ENCODE measurements at regions not wholly inside any gene's neighbourhood (a gene's known extent, or its start where the extent isn't known, plus 50 kb on each side); places are given as distances from the start of the nearest gene placed in this dataset.
"Not testable (repeated sequence)": the region's sequence is repeated elsewhere in the genome, so short reads cannot be mapped to it uniquely, and the experiment has no call there.

- intact Hi-C loops (cut with micrococcal nuclease): no loop called here
- no peaks in the 10 kb centered on the region for H3K4me1 Mint-ChIP-seq (ENCODE audit: low read depth)
- H3K27ac Mint-ChIP-seq: no peak overlapping the region
- H3K27me3 Mint-ChIP-seq: no peaks in the 10 kb centered on the region
- H3K36me3 Mint-ChIP-seq (ENCODE audit: low read depth): no peaks in the 10 kb centered on the region
- H3K9me3 Mint-ChIP-seq: no peaks in the 10 kb centered on the region
- no peak overlapping the region for H3K4me3 Mint-ChIP-seq
Measured at GRCh38 chr14:65847075-65847847, 434.7 kb downstream of the FUT8 start.

DNA sequence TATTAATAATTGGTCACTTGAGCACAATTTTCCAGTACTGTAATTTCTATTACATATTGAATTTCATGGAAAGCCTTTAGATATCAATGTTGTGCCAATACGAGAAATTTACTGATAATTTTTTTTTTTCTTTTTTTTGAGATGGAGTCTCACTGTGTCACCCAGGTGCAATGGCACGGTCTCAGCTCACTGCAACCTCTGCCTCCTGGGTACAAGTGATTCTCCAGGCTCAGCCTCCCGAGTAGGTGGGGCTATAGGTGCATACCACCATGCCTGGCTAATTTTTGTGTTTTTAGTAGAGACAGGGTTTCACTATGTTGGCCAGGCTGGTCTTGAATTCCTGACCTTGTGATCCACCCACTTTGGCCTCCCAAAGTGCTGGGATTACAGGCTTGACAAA is 435.4 kb downstream of the FUT8 start:
- H3K36me3 Mint-ChIP-seq (ENCODE audit: low read depth); intact Hi-C loops (cut with micrococcal nuclease); H3K9me3 Mint-ChIP-seq; H3K4me3 Mint-ChIP-seq; H3K27me3 Mint-ChIP-seq; H3K27ac Mint-ChIP-seq; H3K4me1 Mint-ChIP-seq (ENCODE audit: low read depth): not testable (repeated sequence)

- Mint-ChIP-seq H3K36me3 (ENCODE audit: low read depth) (no peaks in the 10 kb centered on the region), H3K27ac (no peak overlapping the region), H3K9me3 (no peaks in the 10 kb centered on the region), H3K27me3 (no peaks in the 10 kb centered on the region), H3K4me3 (no peak overlapping the region), H3K4me1 (ENCODE audit: low read depth) (no peaks in the 10 kb centered on the region)
- intact Hi-C loops (cut with micrococcal nuclease): no loop called here
Measured at GRCh38 chr14:65849091-65849490, 436.6 kb downstream of the FUT8 start.

- Mint-ChIP-seq H3K36me3 (ENCODE audit: low read depth) (no peaks in the 10 kb centered on the region), H3K9me3 (no peaks in the 10 kb centered on the region), H3K4me1 (ENCODE audit: low read depth) (no peaks in the 10 kb centered on the region), H3K27me3 (no peaks in the 10 kb centered on the region), H3K4me3 (no peak overlapping the region), H3K27ac (no peak overlapping the region)
- intact Hi-C loops (cut with micrococcal nuclease): no loop called here
Measured at GRCh38 chr14:65849558-65849957, 437.0 kb downstream of the FUT8 start.

DNA sequence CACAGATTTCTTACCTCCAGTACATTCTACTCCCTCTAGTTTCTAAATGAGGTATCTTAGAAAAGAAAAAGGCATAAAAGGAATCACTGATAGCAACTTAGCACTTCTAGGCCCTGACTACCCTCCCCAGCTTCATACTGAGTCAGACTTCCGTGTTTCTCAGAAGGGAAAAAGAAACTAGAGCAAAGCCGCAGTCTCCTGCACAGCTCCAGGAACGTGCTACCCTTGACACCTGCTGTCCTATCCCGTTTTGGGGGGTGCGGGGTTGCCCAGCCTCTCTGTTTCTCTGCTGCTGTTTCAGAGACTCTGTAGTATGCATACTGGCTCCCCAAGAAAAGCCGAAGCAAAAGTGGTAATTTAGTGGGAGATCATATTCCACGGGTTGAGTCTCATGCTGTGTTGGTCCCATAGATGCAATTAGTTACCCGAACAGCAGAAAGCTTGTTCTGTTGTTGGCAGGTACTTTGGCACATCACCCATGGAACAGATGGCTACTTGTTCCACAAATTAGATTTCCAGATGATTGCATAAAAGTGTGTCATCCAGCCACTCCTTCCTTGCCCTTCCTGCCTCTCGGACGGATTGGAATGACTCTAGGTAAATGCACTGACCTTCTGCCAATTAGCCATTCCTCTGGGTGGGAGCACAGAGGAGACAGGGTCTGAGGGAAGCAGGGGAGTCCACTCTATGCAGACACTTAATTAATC is 438.1 kb downstream of the FUT8 start:
- H3K9me3 Mint-ChIP-seq: no peaks in the 10 kb centered on the region
- H3K36me3 Mint-ChIP-seq (ENCODE audit: low read depth): no peaks in the 10 kb centered on the region
- no peak overlapping the region for H3K27ac Mint-ChIP-seq
- intact Hi-C loops (cut with micrococcal nuclease): no loop called here
- H3K4me1 Mint-ChIP-seq (ENCODE audit: low read depth): no peaks in the 10 kb centered on the region
- no peaks in the 10 kb centered on the region for H3K27me3 Mint-ChIP-seq
- no peak overlapping the region for H3K4me3 Mint-ChIP-seq

- no peaks in the 10 kb centered on the region for H3K36me3 Mint-ChIP-seq (ENCODE audit: low read depth)
- no peak overlapping the region for H3K4me3 Mint-ChIP-seq
- no peaks in the 10 kb centered on the region for H3K4me1 Mint-ChIP-seq (ENCODE audit: low read depth)
- H3K9me3 Mint-ChIP-seq: no peaks in the 10 kb centered on the region
- no peak overlapping the region for H3K27ac Mint-ChIP-seq
- no peaks in the 10 kb centered on the region for H3K27me3 Mint-ChIP-seq
- intact Hi-C loops (cut with micrococcal nuclease): no loop called here
Measured at GRCh38 chr14:65852689-65853088, 440.2 kb downstream of the FUT8 start.

DNA sequence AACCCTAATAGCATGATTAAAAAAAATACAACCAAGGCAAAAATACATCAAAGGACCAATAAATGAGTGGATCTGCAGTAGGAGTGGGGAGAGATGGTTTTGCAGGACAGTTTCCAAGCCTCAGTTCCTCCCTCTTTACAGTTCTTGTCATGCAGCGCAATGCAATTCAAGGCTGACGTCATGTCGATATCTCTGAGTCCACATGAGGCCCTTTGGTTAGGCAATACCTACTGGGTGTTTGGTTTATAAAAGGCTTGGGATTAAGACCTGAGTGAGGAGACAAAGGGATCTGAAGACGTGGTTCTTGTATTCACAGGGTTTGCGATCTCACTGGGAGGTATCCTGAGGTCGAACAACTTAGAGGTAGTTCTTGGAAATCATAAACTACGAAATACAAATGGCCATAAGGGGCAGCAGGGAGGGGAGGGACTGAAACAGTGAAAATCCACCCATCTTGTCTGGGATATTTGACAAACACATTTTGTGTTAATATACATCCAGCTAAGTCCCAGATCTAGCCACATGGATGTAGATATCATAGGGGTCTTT is 441.0 kb downstream of the FUT8 start:
- H3K9me3 Mint-ChIP-seq: no peaks in the 10 kb centered on the region
- no peaks in the 10 kb centered on the region for H3K4me1 Mint-ChIP-seq (ENCODE audit: low read depth)
- no peaks in the 10 kb centered on the region for H3K36me3 Mint-ChIP-seq (ENCODE audit: low read depth)
- intact Hi-C loops (cut with micrococcal nuclease): no loop called here
- H3K27me3 Mint-ChIP-seq: no peaks in the 10 kb centered on the region
- no peak overlapping the region for H3K4me3 Mint-ChIP-seq
- H3K27ac Mint-ChIP-seq: no peak overlapping the region

- Mint-ChIP-seq H3K9me3 (no peaks in the 10 kb centered on the region), H3K36me3 (ENCODE audit: low read depth) (no peaks in the 10 kb centered on the region), H3K27ac (no peak overlapping the region), H3K4me1 (ENCODE audit: low read depth) (no peaks in the 10 kb centered on the region), H3K27me3 (no peaks in the 10 kb centered on the region), H3K4me3 (no peak overlapping the region)
- intact Hi-C loops (cut with micrococcal nuclease): no loop called here
Measured at GRCh38 chr14:65854215-65854614, 441.7 kb downstream of the FUT8 start.

DNA sequence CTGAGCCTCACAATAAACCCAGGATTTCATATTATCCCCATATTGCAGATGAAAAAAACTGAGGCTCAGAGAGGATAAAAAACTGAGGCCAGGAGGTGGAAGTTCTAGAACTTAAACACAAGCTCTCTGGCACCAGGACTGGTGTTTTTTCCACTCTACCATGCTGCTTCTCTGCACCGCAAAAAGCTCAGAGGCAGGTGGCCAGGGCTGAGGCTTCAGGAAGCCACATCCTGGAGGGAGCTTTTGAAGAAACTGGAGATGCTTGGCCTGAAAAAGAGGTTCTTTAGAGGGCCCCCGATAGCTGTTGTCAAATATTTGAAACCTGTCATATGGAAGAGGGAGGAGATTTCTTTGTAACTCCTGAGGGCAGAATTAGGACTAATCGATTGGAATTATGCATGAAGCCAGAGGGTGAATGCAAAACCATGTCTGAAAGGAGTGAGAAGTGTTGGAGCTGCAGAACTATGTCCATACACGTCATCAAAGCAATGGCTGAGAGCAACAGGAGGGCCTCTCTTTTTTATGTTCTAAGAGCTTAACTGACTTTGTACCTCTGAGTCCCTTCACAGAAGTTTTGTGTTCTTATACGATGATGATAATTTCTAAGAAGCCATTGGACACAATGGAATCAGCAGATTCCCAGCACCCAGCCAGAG is 448.6 kb downstream of the FUT8 start:
- H3K36me3 Mint-ChIP-seq (ENCODE audit: low read depth): no peaks in the 10 kb centered on the region
- H3K9me3 Mint-ChIP-seq: no peaks in the 10 kb centered on the region
- no peaks in the 10 kb centered on the region for H3K27me3 Mint-ChIP-seq
- no peak overlapping the region for H3K4me3 Mint-ChIP-seq
- H3K4me1 Mint-ChIP-seq (ENCODE audit: low read depth): no peaks in the 10 kb centered on the region
- H3K27ac Mint-ChIP-seq: no peak overlapping the region
- intact Hi-C loops (cut with micrococcal nuclease): no loop called here

GRCh38 chr14:65864549-65864948 is 452.0 kb downstream of the FUT8 start:
- Mint-ChIP-seq H3K27ac (no peak overlapping the region), H3K36me3 (ENCODE audit: low read depth) (no peaks in the 10 kb centered on the region), H3K4me3 (no peak overlapping the region), H3K9me3 (no peaks in the 10 kb centered on the region), H3K27me3 (no peaks in the 10 kb centered on the region), H3K4me1 (ENCODE audit: low read depth) (no peaks in the 10 kb centered on the region)
- intact Hi-C loops (cut with micrococcal nuclease): no loop called here

GRCh38 chr14:65864984-65865383 is 452.5 kb downstream of the FUT8 start:
- no peaks in the 10 kb centered on the region for H3K36me3 Mint-ChIP-seq (ENCODE audit: low read depth)
- intact Hi-C loops (cut with micrococcal nuclease): no loop called here
- no peak overlapping the region for H3K4me3 Mint-ChIP-seq
- H3K9me3 Mint-ChIP-seq: no peaks in the 10 kb centered on the region
- no peaks in the 10 kb centered on the region for H3K4me1 Mint-ChIP-seq (ENCODE audit: low read depth)
- no peaks in the 10 kb centered on the region for H3K27me3 Mint-ChIP-seq
- H3K27ac Mint-ChIP-seq: no peak overlapping the region

DNA sequence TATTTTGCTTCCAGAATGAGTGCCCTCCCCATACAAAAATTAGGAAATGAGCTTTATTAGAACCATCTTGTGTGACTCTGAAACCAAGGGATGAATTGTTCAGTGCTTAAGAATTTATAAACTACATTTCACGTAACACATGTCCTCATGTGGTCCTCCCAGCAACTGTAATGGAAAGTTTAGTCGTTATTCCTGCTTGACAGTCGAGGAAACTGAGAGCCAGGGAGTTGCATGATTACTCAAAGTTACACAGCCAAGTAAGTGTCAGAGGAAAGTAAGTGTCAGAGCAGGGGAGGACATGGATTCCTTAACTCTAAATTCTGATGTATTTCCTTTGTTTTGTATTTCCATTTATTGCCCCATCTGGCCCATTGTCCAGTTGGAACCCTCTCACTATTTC is 453.9 kb downstream of the FUT8 start:
- Mint-ChIP-seq H3K27me3 (no peaks in the 10 kb centered on the region), H3K4me3 (no peak overlapping the region), H3K9me3 (no peaks in the 10 kb centered on the region), H3K36me3 (ENCODE audit: low read depth) (no peaks in the 10 kb centered on the region), H3K27ac (no peak overlapping the region), H3K4me1 (ENCODE audit: low read depth) (no peaks in the 10 kb centered on the region)
- intact Hi-C loops (cut with micrococcal nuclease): no loop called here

DNA sequence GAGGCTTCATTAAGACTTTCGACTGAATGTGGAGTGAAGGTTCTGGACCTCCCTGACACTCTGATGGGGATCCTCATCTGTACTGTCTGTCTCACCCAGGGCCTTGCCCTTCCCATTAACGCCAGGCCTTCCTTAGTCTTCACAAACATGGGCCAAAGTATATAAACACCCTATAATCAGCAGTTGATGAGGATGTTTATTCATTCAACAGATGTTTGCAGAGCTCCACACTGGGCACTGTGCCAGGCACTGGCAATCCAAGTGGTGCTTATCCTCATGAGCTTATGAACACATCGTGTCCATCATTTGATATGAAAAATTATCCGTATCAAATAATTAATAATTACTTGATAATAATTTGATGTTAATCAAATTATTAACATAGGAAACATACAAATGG is 454.4 kb downstream of the FUT8 start:
- Mint-ChIP-seq H3K27me3 (no peaks in the 10 kb centered on the region), H3K4me1 (ENCODE audit: low read depth) (no peaks in the 10 kb centered on the region), H3K27ac (no peak overlapping the region), H3K36me3 (ENCODE audit: low read depth) (no peaks in the 10 kb centered on the region), H3K4me3 (no peak overlapping the region), H3K9me3 (no peaks in the 10 kb centered on the region)
- intact Hi-C loops (cut with micrococcal nuclease): no loop called here

GRCh38 chr14:65867333-65867732 is 454.8 kb downstream of the FUT8 start:
- no peaks in the 10 kb centered on the region for H3K27me3 Mint-ChIP-seq
- H3K27ac Mint-ChIP-seq: no peak overlapping the region
- no peaks in the 10 kb centered on the region for H3K9me3 Mint-ChIP-seq
- H3K4me3 Mint-ChIP-seq: no peak overlapping the region
- intact Hi-C loops (cut with micrococcal nuclease): no loop called here
- no peaks in the 10 kb centered on the region for H3K4me1 Mint-ChIP-seq (ENCODE audit: low read depth)
- no peaks in the 10 kb centered on the region for H3K36me3 Mint-ChIP-seq (ENCODE audit: low read depth)
